ENCODE measurements at regions not wholly inside any gene's neighbourhood (a gene's known extent, or its start where the extent isn't known, plus 50 kb on each side); places are given as distances from the start of the nearest gene placed in this dataset.
"Not testable (repeated sequence)": the region's sequence is repeated elsewhere in the genome, so short reads cannot be mapped to it uniquely, and the experiment has no call there.

GRCh38 chr9:106207298-106207697 is 513.0 kb downstream of the TMEM38B start:
- Histone ChIP-seq H4K20me1 (no peaks in the 10 kb centered on the region), H3K36me3 (no peaks in the 10 kb centered on the region), H3K9ac (no peak overlapping the region), H3K4me2 (no peak overlapping the region), H3K27ac (no peak overlapping the region), H3K27me3 (no peaks in the 10 kb centered on the region), H3K9me3 (replicated peaks in 1 of 11) (peaks cover 11 to 24% (median 19%) of the 10 kb centered on the region in 11 experiments; a peak in 21 of 22 replicates), H3K4me3 (no peak overlapping the region), H3K4me1 (no peaks in the 10 kb centered on the region; a peak in 1 of 20 replicates)
- no peak for TF ChIP-seq Cebpa-rat (IDR thresholded peaks at IDR 0.05)

- no peak overlapping the region for H3K9ac ChIP-seq
- H3K27ac ChIP-seq, result no peak overlapping the region
- H3K4me2 ChIP-seq, result no peak overlapping the region
- H3K27me3 ChIP-seq, result no peaks in the 10 kb centered on the region
- no peak for TF ChIP-seq Cebpa-rat (IDR thresholded peaks at IDR 0.05)
- H3K4me1 ChIP-seq, result peaks cover 0 to 14% (median 0%) of the 10 kb centered on the region in 10 experiments; a peak in 1 of 20 replicates
- no peak overlapping the region for H3K4me3 ChIP-seq
- H4K20me1 ChIP-seq, result no peaks in the 10 kb centered on the region
- no peaks in the 10 kb centered on the region for H3K36me3 ChIP-seq
- H3K9me3 ChIP-seq (replicated peaks in 1 of 11), result no peaks in the 10 kb centered on the region
Observed at GRCh38 chr9:106218427-106218826, 524.1 kb downstream of the TMEM38B start.

- H3K4me3 ChIP-seq, result no peak overlapping the region
- no peaks in the 10 kb centered on the region for H3K27me3 ChIP-seq
- no peaks in the 10 kb centered on the region for H3K9me3 ChIP-seq (replicated peaks in 1 of 11)
- no peaks in the 10 kb centered on the region for H4K20me1 ChIP-seq
- H3K9ac ChIP-seq, result no peak overlapping the region
- no peaks in the 10 kb centered on the region for H3K36me3 ChIP-seq
- H3K4me1 ChIP-seq, result peaks cover 0 to 14% (median 0%) of the 10 kb centered on the region in 10 experiments; a peak in 1 of 20 replicates
- no peak for TF ChIP-seq Cebpa-rat (IDR thresholded peaks at IDR 0.05)
- H3K27ac ChIP-seq, result no peak overlapping the region
- no peak overlapping the region for H3K4me2 ChIP-seq
Observed at GRCh38 chr9:106218854-106219253, 524.5 kb downstream of the TMEM38B start.

GRCh38 chr9:106220415-106220814 is 526.1 kb downstream of the TMEM38B start:
- TF ChIP-seq Cebpa-rat (IDR thresholded peaks at IDR 0.05), result no peak
- H3K9me3 ChIP-seq (replicated peaks in 1 of 11), result no peaks in the 10 kb centered on the region; a peak in 1 of 22 replicates
- no peak overlapping the region for H3K4me2 ChIP-seq

GRCh38 chr9:106228861-106229260 is 534.5 kb downstream of the TMEM38B start:
- Histone ChIP-seq H3K4me1 (peaks cover 0 to 4% (median 0%) of the 10 kb centered on the region in 10 experiments; a peak in 2 of 20 replicates), H4K20me1 (no peaks in the 10 kb centered on the region), H3K4me3 (no peak overlapping the region), H3K36me3 (no peaks in the 10 kb centered on the region), H3K27me3 (no peaks in the 10 kb centered on the region), H3K4me2 (no peak overlapping the region), H3K9me3 (replicated peaks in 1 of 11) (no peaks in the 10 kb centered on the region; a peak in 1 of 22 replicates), H3K27ac (no peak overlapping the region), H3K9ac (no peak overlapping the region)
- no peak for TF ChIP-seq Cebpa-rat (IDR thresholded peaks at IDR 0.05)

More at GRCh38 chr9:106220415-106220814, 526.1 kb downstream of the TMEM38B start:
- peaks cover 0 to 14% (median 0%) of the 10 kb centered on the region in 10 experiments; a peak in 1 of 20 replicates for H3K4me1 ChIP-seq
- no peaks in the 10 kb centered on the region for H3K36me3 ChIP-seq
- no peak overlapping the region for H3K27ac ChIP-seq
- H3K9ac ChIP-seq, result no peak overlapping the region
- no peaks in the 10 kb centered on the region for H3K27me3 ChIP-seq
- no peak overlapping the region for H3K4me3 ChIP-seq
- H4K20me1 ChIP-seq, result no peaks in the 10 kb centered on the region

GRCh38 chr9:106233116-106233515 is 538.8 kb downstream of the TMEM38B start:
- H3K27ac ChIP-seq, result no peak overlapping the region
- H3K4me1 ChIP-seq, result peaks cover 0 to 7% (median 0%) of the 10 kb centered on the region in 10 experiments; a peak in 6 of 20 replicates
- H3K27me3 ChIP-seq, result no peaks in the 10 kb centered on the region
- H3K4me3 ChIP-seq, result no peak overlapping the region
- no peaks in the 10 kb centered on the region for H4K20me1 ChIP-seq
- H3K9me3 ChIP-seq (replicated peaks in 1 of 11), result no peaks in the 10 kb centered on the region
- H3K36me3 ChIP-seq, result no peaks in the 10 kb centered on the region
- no peak overlapping the region for H3K4me2 ChIP-seq
- H3K9ac ChIP-seq, result no peak overlapping the region
- TF ChIP-seq Cebpa-rat (IDR thresholded peaks at IDR 0.05), result no peak

GRCh38 chr9:106260908-106261307 is 566.6 kb downstream of the TMEM38B start:
- H3K27ac ChIP-seq, H4K20me1 ChIP-seq, H3K9ac ChIP-seq, H3K4me1 ChIP-seq, H3K4me2 ChIP-seq, H3K36me3 ChIP-seq, H3K27me3 ChIP-seq, H3K4me3 ChIP-seq: not testable (repeated sequence)
- peaks cover 6 to 15% (median 8%) of the 10 kb centered on the region in 11 experiments; a peak in 13 of 22 replicates for H3K9me3 ChIP-seq (replicated peaks in 1 of 11)

GRCh38 chr9:106277966-106278365 is 583.6 kb downstream of the TMEM38B start:
- TF ChIP-seq Cebpa-rat (IDR thresholded peaks at IDR 0.05), result no peak
- no peak overlapping the region for H3K27ac ChIP-seq
- no peaks in the 10 kb centered on the region for H3K27me3 ChIP-seq
- no peak overlapping the region for H3K4me3 ChIP-seq
- no peaks in the 10 kb centered on the region for H3K4me1 ChIP-seq
- no peak overlapping the region for H3K4me2 ChIP-seq
- peaks cover 0 to 15% (median 0%) of the 10 kb centered on the region in 11 experiments; a peak in 6 of 22 replicates for H3K9me3 ChIP-seq (replicated peaks in 1 of 11)
- no peaks in the 10 kb centered on the region for H4K20me1 ChIP-seq
- H3K9ac ChIP-seq, result no peak overlapping the region
- H3K36me3 ChIP-seq, result no peaks in the 10 kb centered on the region

GRCh38 chr9:106283769-106284168 is 579.2 kb upstream of the ZNF462 start:
- H3K4me2 ChIP-seq, result no peak overlapping the region
- no peaks in the 10 kb centered on the region for H4K20me1 ChIP-seq
- no peak for TF ChIP-seq Cebpa-rat (IDR thresholded peaks at IDR 0.05)
- no peak overlapping the region for H3K9ac ChIP-seq
- no peaks in the 10 kb centered on the region for H3K27me3 ChIP-seq
- H3K9me3 ChIP-seq (replicated peaks in 1 of 11), result no peaks in the 10 kb centered on the region; a peak in 1 of 22 replicates
- H3K4me1 ChIP-seq, result no peaks in the 10 kb centered on the region
- no peak overlapping the region for H3K27ac ChIP-seq
- H3K36me3 ChIP-seq, result no peaks in the 10 kb centered on the region
- H3K4me3 ChIP-seq, result no peak overlapping the region

GRCh38 chr9:106284296-106284695 is 578.7 kb upstream of the ZNF462 start:
- TF ChIP-seq Cebpa-rat (IDR thresholded peaks at IDR 0.05), result no peak
- Histone ChIP-seq H3K9ac (no peak overlapping the region), H3K36me3 (no peaks in the 10 kb centered on the region), H3K9me3 (replicated peaks in 1 of 11) (no peaks in the 10 kb centered on the region; a peak in 1 of 22 replicates), H3K4me2 (no peak overlapping the region), H3K4me3 (no peak overlapping the region), H3K4me1 (no peaks in the 10 kb centered on the region), H3K27ac (no peak overlapping the region), H3K27me3 (no peaks in the 10 kb centered on the region), H4K20me1 (no peaks in the 10 kb centered on the region)

All from BLaER1 treated with 17β-estradiol and CSF1 and Interleukin-3, amounts not matched to agents 10 nM and 100 nM (cell line).